Activated effector memory CD4-positive, alpha-beta T cell treated with Interleukin-2 at 50 U/mL for 16 hours (primary cell): ENCODE measurements at regions not wholly inside any gene's neighbourhood (a gene's known extent, or its start where the extent isn't known, plus 50 kb on each side); places are given as distances from the start of the nearest gene placed in this dataset.

Experiments used
- DNase-seq: peaks from one replicate; pipeline ENCODE4 v3.0.0-alpha.2; 2020

GRCh38 chr14:104521816-104522745 is 57.5 kb upstream of the C14orf180 start:
- DNase-seq: no peak

DNA sequence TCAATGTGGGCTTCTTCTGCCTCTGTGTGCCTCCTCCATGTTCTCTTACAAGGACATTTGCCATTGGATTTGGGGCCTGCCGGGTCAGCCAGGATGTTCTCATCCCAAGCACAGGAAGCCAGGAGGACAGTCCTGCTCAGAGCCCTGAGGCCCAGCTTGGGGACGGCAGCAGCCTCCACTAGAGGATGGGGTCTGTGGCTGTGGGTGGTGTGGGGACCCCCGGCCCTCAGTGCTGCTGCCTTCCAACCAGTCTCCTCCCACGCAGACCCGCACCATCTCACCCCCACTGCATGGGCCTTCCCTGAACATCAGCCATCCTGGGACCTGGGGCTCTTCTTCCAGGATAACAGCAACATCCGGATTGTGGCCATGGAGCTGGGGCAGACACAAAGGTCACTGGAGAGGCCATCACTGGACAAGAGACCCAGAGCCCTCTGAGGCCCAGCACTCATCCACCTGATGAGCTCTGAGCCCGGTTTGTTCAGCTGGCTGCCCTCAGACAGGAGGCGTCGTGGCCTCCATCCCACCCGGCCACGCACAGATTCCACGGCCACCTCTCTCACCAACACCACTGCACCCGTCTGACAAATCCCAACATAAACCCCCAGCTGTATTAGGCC is 56.5 kb upstream of the C14orf180 start:
- no peak for DNase-seq

DNA sequence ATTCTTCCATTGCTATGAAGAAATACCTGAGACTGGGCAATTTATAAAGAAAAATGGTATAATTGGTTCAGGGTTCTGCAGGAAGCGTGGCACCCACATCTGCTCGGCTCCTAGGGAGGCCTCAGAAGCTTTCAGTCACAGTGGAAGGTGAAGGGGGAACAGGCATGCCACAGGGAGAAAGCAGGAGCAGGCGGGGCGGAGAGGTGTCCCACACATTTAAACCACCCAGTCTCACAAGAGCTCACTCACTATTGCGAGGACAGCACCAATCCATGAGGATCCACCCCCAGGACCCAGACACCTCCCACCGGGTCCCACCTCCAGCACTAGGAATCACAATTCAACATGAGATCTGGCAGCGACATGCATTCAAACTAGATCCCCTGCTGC is 56.0 kb upstream of the C14orf180 start:
- no peak for DNase-seq

GRCh38 chr14:104524726-104525125 is 54.8 kb upstream of the C14orf180 start:
- no peak for DNase-seq

DNA sequence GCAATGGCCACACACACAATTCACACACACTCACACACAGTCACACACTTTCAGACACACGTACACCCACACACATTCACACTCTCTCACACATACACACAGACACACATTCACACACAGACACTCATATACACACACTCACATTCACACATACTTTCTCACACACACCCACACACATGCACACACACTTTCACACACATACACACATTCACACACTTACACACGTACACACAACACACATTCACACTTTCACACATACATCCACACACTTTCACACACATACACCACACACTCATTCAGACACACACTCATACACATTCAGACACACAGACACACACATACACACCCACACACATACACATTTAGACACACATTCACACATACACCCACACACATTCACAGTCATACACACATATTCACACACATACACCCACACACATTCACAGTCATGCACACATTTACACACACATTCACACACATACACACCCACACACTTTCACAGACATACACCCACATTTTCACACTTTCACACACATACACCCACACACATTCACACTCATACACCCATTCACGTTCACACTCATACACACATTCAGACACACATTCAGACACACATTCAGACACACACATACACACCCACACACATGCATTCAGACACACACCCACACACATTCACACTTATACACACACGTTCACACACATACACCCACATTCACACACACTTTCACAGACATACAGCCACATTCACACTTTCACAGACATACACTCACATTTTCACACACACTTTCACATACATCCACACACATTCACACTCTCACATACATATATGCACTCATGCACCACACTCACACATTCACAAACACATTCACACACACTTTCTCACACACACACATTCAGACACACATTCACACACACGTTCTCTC is 52.6 kb upstream of the C14orf180 start:
- DNase-seq: no peak

DNA sequence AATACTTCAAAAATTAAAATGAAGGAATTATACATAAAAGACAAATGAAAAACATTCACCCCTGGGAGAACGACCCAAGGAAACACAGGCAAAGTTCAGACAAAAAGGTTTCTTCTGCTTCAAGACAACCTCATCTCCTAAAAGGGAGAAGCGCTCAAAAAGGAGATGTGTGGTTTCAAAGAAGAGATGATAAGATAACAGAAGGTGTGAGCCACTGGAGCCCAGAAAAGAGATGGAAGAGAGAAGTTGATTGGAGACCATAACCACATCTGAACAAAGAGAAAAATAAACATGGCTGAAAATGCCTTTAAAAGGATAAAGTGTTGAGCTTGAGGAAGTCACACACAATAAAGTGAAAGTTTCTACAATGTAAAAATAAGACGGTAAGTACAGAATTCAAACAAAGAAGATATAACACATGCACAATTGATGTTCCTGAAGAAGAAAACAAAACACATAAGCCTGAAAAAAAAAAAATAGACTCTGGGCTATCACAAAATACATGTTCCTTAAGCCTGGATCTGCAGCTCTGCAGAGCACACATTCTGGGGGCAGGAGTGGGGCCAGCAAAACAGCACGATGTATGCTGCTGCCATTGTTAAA is 51.6 kb upstream of the C14orf180 start:
- DNase-seq: no peak

DNA sequence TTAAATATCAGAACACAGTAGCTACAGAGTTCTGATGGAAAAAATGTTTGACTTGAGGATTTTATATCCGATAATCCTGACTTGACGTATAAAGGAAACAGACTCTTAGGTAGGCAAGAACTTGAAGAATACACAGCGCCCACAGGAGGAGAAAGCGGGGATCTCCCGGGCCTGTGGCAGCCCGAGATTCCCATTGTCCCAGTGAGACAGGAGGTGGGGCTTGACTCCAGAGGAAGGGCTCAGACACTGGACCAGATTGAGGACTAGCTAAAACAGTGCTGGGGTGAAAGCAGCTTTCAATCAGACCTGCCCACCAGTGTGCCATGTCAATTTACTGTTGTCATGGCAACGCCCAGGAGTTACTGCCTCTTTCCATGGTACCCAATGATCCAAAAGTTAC is 51.1 kb upstream of the C14orf180 start:
- DNase-seq: no peak
